ENCODE measurements at regions not wholly inside any gene's neighbourhood (a gene's known extent, or its start where the extent isn't known, plus 50 kb on each side); places are given as distances from the start of the nearest gene placed in this dataset.

DNA sequence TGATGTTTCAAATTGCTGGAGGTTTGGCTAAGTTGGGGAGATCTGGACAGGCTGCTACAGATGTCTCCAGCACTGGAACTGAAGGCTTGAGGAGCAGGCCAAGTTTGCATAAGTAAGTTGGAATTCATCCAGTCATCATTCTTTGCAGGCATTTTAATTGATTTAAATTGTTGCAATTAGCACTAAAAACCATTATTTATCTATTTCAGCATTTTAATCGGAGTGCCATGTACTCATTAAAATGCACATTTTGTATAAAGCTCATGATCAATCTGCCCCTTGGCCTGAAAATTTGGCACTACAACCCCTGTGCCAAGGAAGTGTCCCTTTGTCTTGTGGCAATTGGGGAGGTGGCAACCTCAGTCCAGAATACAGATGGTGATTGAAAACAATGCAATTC, 320.2 kb downstream of the MAT2B start:
- TF ChIP-seq POLR2A (IDR thresholded peaks at IDR 0.05) (no peak), POLR2AphosphoS5 (IDR thresholded peaks at IDR 0.05) (no peak), EP300 (IDR thresholded peaks at IDR 0.05; ENCODE audit: low read depth) (no peak)
- TF ChIP-seq, protein P1, sequence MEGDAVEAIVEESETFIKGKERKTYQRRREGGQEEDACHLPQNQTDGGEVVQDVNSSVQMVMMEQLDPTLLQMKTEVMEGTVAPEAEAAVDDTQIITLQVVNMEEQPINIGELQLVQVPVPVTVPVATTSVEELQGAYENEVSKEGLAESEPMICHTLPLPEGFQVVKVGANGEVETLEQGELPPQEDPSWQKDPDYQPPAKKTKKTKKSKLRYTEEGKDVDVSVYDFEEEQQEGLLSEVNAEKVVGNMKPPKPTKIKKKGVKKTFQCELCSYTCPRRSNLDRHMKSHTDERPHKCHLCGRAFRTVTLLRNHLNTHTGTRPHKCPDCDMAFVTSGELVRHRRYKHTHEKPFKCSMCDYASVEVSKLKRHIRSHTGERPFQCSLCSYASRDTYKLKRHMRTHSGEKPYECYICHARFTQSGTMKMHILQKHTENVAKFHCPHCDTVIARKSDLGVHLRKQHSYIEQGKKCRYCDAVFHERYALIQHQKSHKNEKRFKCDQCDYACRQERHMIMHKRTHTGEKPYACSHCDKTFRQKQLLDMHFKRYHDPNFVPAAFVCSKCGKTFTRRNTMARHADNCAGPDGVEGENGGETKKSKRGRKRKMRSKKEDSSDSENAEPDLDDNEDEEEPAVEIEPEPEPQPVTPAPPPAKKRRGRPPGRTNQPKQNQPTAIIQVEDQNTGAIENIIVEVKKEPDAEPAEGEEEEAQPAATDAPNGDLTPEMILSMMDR (IDR thresholded peaks at IDR 0.05) = no peak

All from transverse colon (tissue), 4 donors.